ENCODE measurements at regions not wholly inside any gene's neighbourhood (a gene's known extent, or its start where the extent isn't known, plus 50 kb on each side); places are given as distances from the start of the nearest gene placed in this dataset.
A peak's percentile ranks its signal among the peaks of the same experiment; 100 is the strongest.

DNA sequence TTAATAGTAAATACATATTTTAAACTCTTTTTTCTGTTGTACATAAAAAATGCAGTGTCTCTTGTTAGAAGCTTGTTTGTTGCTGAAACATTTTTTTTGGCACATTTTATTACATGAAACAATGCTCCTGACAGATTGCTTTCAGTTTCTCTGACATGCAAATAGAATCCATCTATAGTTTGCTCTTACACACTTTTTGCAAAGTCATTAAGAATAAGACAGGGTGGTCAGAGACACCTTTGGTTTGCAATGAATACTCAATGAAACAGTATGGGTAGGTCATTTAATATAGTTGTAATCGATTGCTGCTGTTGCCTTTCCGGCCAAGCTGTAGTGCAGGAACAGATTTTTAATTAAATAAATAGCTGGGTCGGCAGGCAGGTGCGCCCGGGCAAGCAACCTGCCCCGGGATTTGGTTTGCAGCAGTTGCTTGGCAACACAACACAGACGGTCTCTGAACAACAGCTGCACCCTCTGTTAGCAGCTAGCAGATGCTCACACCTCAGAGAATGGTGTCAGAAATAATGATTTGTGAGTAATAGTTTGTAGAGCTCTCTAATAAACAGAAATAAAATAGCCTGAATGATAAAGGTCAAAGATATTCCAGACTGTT lies 115.7 kb upstream of the CACNA2D1 start:
- H3K4me3 ChIP-seq = peak overlapping the region in 1 of 10 donors; percentile 8
- H3K36me3 ChIP-seq = no peaks in the 10 kb centered on the region

DNA sequence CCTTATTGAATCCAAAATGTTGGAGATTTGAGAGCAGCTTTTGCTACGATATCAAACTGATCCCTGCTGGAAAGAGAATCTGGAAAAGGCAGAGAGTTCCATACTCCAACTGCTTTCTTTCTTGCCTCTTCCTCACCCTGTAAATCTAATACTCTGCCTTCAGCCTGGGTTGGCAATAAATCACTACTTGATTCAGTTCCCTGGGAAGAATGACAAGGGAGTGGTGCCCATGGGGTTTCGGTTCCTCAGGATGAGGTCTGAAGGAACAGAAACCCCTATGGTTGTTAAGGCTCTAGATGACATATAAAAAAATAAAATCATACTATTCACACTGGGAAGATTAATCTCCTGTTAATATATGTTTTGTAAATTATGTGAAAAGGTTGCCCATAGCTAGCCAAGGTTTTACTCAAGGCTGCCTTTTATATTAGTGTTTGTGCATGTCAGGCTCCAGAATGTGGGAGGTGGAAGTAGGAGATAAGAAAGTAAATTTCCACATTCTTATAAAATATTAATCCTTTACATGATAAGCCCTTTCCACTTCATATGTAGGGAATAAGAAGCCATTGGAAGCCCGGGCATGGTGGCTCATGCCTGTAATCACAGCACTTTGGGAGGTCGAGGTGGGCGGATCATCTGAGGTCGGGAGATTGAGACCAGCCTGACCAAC lies 106.2 kb upstream of the CACNA2D1 start:
- ATAC-seq (no peak), DNase-seq (no peak)
- no peaks in the 10 kb centered on the region for H3K36me3 ChIP-seq
- peaks cover 0 to 23% (median 5%) of the 10 kb centered on the region in 11 donors for H3K9me3 ChIP-seq
- TF ChIP-seq, protein P1, sequence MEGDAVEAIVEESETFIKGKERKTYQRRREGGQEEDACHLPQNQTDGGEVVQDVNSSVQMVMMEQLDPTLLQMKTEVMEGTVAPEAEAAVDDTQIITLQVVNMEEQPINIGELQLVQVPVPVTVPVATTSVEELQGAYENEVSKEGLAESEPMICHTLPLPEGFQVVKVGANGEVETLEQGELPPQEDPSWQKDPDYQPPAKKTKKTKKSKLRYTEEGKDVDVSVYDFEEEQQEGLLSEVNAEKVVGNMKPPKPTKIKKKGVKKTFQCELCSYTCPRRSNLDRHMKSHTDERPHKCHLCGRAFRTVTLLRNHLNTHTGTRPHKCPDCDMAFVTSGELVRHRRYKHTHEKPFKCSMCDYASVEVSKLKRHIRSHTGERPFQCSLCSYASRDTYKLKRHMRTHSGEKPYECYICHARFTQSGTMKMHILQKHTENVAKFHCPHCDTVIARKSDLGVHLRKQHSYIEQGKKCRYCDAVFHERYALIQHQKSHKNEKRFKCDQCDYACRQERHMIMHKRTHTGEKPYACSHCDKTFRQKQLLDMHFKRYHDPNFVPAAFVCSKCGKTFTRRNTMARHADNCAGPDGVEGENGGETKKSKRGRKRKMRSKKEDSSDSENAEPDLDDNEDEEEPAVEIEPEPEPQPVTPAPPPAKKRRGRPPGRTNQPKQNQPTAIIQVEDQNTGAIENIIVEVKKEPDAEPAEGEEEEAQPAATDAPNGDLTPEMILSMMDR (IDR thresholded peaks at IDR 0.05) = no peak
- 78 to 80% methylated on average over 6 of the region's 6 CpGs for WGBS, 2 donors
- H3K27ac ChIP-seq = no peak overlapping the region
- no peak overlapping the region for H3K4me3 ChIP-seq
- no peaks in the 10 kb centered on the region for H3K4me1 ChIP-seq
- intact Hi-C loops (cut with DNase I) = loop anchor here in 1 of 10 donors (10.0 kb wide), 1 partner anchor 65 kb away; no protein-coding TSS in a partner anchor
- no peaks in the 10 kb centered on the region for H3K27me3 ChIP-seq

More for the DNA sequence above, 115.7 kb upstream of the CACNA2D1 start:
- DNase-seq (no peak), ATAC-seq (no peak)
- TF ChIP-seq, protein P1 (IDR thresholded peaks at IDR 0.05) = no peak
- intact Hi-C loops (cut with DNase I) = no loop called here
- Histone ChIP-seq H3K27ac (no peak overlapping the region), H3K27me3 (no peaks in the 10 kb centered on the region), H3K4me1 (no peaks in the 10 kb centered on the region), H3K9me3 (peaks cover 0 to 18% (median 3%) of the 10 kb centered on the region in 11 donors)
- 25 to 27% methylated on average over 7 of the region's 7 CpGs for WGBS, 2 donors

DNA sequence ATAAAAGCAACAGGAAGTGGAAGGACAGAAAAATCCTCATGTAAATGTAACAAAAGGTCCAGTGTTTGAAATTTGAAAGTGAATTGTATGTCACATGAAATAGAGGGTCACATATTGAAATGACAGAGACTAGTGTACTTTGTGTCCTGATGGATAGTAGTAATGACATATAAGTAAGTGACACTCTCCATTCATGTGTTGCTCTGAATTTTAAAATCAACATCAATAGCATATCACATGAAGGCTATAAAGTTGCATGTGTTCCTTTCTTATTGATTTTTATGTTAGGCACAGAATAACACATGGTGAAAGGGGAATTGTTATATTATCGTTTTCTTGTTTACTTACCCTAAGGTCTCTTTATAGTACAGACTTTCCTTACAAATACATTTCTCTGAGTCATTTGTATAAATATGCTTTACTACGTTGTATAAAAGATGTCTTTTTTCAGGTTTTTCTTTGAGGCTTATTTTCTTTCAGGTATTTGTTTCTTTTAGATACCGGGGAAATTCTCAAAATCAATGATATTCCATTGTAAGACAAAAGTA lies 104.6 kb upstream of the CACNA2D1 start:
- Histone ChIP-seq H3K27me3 (no peaks in the 10 kb centered on the region), H3K9me3 (peaks cover 0 to 8% (median 0%) of the 10 kb centered on the region in 11 donors), H3K4me1 (no peaks in the 10 kb centered on the region), H3K4me3 (no peak overlapping the region), H3K36me3 (no peaks in the 10 kb centered on the region), H3K27ac (no peak overlapping the region)
- no peak for DNase-seq
- ATAC-seq = no peak
- intact Hi-C loops (cut with DNase I) = loop anchor here in 1 of 10 donors (10.0 kb wide), 1 partner anchor 67 kb away; no protein-coding TSS in a partner anchor
- TF ChIP-seq, protein P1 (IDR thresholded peaks at IDR 0.05) = no peak
- WGBS, 2 donors = 86 to 91% methylated on average over 3 of the region's 3 CpGs

DNA sequence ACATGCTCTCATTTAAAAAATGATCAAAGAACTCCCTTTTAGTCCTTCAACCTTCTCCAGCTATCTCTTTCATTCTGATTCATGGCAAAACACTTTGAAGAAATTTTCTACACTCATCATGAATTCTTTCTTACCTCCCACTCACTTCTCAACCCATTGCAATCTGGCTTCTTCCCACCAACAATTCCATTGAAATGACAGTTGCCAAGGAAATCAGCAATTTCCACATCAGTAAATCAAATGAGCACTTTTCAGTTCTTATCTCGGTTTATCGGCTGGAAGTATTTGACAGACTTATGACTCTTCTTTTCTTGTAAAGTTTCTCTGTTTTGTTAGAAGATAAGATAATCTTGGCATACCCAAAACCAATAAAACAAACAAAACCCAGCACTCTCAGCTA lies 99.1 kb upstream of the CACNA2D1 start:
- TF ChIP-seq, protein P1 (IDR thresholded peaks at IDR 0.05) = no peak
- DNase-seq (no peak), ATAC-seq (no peak)
- Histone ChIP-seq H3K4me1 (no peaks in the 10 kb centered on the region), H3K9me3 (no peaks in the 10 kb centered on the region), H3K4me3 (no peak overlapping the region), H3K27me3 (no peaks in the 10 kb centered on the region), H3K36me3 (no peaks in the 10 kb centered on the region), H3K27ac (no peak overlapping the region)
- intact Hi-C loops (cut with DNase I) = loop anchor here in 1 of 10 donors (10.0 kb wide), 1 partner anchor 72 kb away; no protein-coding TSS in a partner anchor
- 31 to 36% methylated on average over 2 of the region's 2 CpGs for WGBS, 2 donors
